GM12878 (cell line): ENCODE measurements at regions not wholly inside any gene's neighbourhood (a gene's known extent, or its start where the extent isn't known, plus 50 kb on each side); places are given as distances from the start of the nearest gene placed in this dataset.

ENCODE experiments used
- CEBPB ChIP-seq, 2 experiments: fragments of 150-350 bp in 1 of 2; IDR thresholded peaks; 2 replicates each; pipeline ENCODE4 v1.6.1; 2012 to 2014; ENCODE audit warnings: low read depth in 2 of 2, low read length in 2 of 2, borderline replicate concordance in 1 of 2, inconsistent platforms in 1 of 2
- CHD2 ChIP-seq: IDR thresholded peaks from 2 replicates; pipeline ENCODE4 v1.6.1; 2011; ENCODE audit warnings: low read depth, low read length, improper control_type of control experiment, borderline replicate concordance
- CREB1 ChIP-seq: IDR thresholded peaks from 2 replicates; pipeline ENCODE4 v1.6.1; 2012; ENCODE audit warnings: low read depth, mild to moderate bottlenecking, inconsistent platforms
- EP300 ChIP-seq, 2 experiments: fragments of 150-350 bp in 1 of 2; IDR thresholded peaks; 2 replicates each; pipeline ENCODE4 v1.6.1; 2011 to 2012; ENCODE audit warnings: low read depth in 2 of 2, low read length in 2 of 2, borderline replicate concordance in 1 of 2, improper control_type of control experiment in 1 of 2, inconsistent platforms in 1 of 2; ENCODE audit not compliant: control insufficient read depth in 1 of 2
- EZH2 ChIP-seq: IDR thresholded peaks from 2 replicates; pipeline ENCODE4 v1.6.1; 2012; ENCODE audit warnings: low read depth, mild to moderate bottlenecking, control low read depth, inconsistent platforms, low read length, borderline replicate concordance; ENCODE audit not compliant: control insufficient read depth
- MYC ChIP-seq: IDR thresholded peaks from 2 replicates; pipeline ENCODE4 v1.6.1; 2011; ENCODE audit warnings: mild to moderate bottlenecking, low read length, moderate library complexity, inconsistent platforms; ENCODE audit not compliant: insufficient read depth, insufficient replicate concordance, insufficient read length, severe bottlenecking
- NFXL1 ChIP-seq: fragments of 450-650 bp; IDR thresholded peaks from 2 replicates; pipeline ENCODE4 v1.6.1; 2017; ENCODE audit warnings: antibody characterized with exemption, mild to moderate bottlenecking, borderline replicate concordance
- PML ChIP-seq: IDR thresholded peaks from 2 replicates; pipeline ENCODE4 v1.6.1; 2012; ENCODE audit warnings: low read length, inconsistent platforms
- POLR2AphosphoS5 ChIP-seq: IDR thresholded peaks from 2 replicates; pipeline ENCODE4 v1.6.1; 2011; ENCODE audit warnings: mild to moderate bottlenecking, low read length, inconsistent platforms
- PRDM15 ChIP-seq: fragments of 450-650 bp; formaldehyde crosslinking; IDR thresholded peaks from 2 replicates; pipeline ENCODE4 v1.4.0; 2020; ENCODE audit warnings: mild to moderate bottlenecking, moderate library complexity
- SMC3 ChIP-seq: IDR thresholded peaks from 2 replicates; pipeline ENCODE4 v1.6.1; 2011; ENCODE audit warnings: low read length, improper control_type of control experiment, borderline replicate concordance
- TCF12 ChIP-seq: IDR thresholded peaks from 2 replicates; pipeline ENCODE4 v1.6.1; 2011; ENCODE audit warnings: low read depth, mild to moderate bottlenecking, low read length
- YY1 ChIP-seq: IDR thresholded peaks from 2 replicates; pipeline ENCODE4 v1.6.1; 2011; ENCODE audit warnings: low read depth, mild to moderate bottlenecking, low read length
- ZSCAN29 ChIP-seq: fragments of 450-650 bp; IDR thresholded peaks from 2 replicates; pipeline ENCODE4 v1.6.1; 2017; ENCODE audit warnings: mild to moderate bottlenecking, moderate library complexity

DNA sequence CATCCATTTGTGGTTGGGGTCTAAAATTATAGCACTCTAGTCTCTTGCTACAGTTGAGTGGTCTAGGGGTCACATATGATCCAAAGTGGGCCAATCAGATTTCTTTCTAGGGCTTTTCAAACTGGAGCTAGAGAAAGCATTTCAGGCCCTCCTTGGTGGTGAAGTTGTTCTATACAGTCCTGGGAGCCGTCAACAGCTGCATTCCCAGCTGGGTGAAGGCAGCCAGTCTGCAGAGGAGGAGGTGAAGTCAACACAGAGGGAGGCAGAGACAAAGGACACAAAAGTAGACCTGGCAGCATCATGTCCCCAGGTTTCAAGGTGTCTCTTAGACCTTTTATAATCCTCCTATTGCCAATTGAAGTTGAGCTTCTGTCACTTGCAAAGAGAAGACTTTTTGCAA lies 518.2 kb downstream of the BNC2 start:
- TF ChIP-seq CREB1 (no peak), CHD2 (no peak), ZSCAN29 (no peak), TCF12 (no peak), MYC (no peak), CEBPB (IDR thresholded peaks at IDR 0.05; ENCODE audit: borderline replicate concordance in 1 of 2, low read depth in 2 of 2, low read length in 2 of 2) (no peak), SMC3 (no peak), EP300 (IDR thresholded peaks at IDR 0.05; ENCODE audit: borderline replicate concordance in 1 of 2, control insufficient read depth in 1 of 2, low read depth in 2 of 2, low read length in 2 of 2) (no peak), EZH2 (no peak), POLR2AphosphoS5 (no peak), PRDM15 (no peak), YY1 (no peak), NFXL1 (no peak), PML (no peak)
